ENCODE measurements at regions not wholly inside any gene's neighbourhood (a gene's known extent, or its start where the extent isn't known, plus 50 kb on each side); places are given as distances from the start of the nearest gene placed in this dataset.

DNA sequence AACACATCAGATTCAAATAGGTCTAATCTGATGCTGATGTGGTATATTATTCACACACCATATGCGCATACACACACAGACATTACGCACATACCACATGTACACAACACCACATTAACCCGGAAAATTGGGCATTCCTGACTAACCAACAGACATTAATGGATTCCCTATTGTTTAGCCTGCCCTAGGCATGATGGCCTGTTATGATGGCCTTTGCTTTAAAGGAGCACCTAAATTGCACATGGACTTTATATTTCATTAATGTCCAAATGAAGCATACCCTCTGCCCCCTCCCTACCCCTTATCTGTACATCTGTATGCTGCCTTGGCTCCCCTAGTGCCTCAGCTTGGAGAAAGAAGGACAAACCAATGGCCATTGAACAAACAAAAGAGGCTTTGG is 127.7 kb upstream of the PRLR start:
- H2AFZ ChIP-seq (ENCODE audit: low read length), result no peak overlapping the region
- CTCF ChIA-PET (ENCODE audit: low intra/inter-chr PET ratio, low total read pairs), result no interaction called here
- BruUV-seq (replicated peaks), result no TSS peak

More for the DNA sequence above, 127.7 kb upstream of the PRLR start:
- Histone ChIP-seq H3K4me1 (ENCODE audit: insufficient read depth, low read length) (no peaks in the 10 kb centered on the region; the same call in 1 of the 2 replicates), H4K20me1 (ENCODE audit: insufficient read depth, low read length) (no peaks in the 10 kb centered on the region), H3K36me3 (replicated peaks in 1 of 2; ENCODE audit: control insufficient read depth in 1 of 2, insufficient read depth in 2 of 2, low read length in 2 of 2) (no peaks in the 10 kb centered on the region), H3K27ac (ENCODE audit: extremely low read length, insufficient read depth, low read length) (no peak overlapping the region), H3K27me3 (ENCODE audit: control insufficient read depth in 1 of 2, insufficient read depth in 2 of 2, low read length in 2 of 2) (0 out of 5 replicates have a peak, but pooled peaks cover 0 to 4% of the 10 kb centered on the region in 2 experiments), H3K4me2 (ENCODE audit: low read depth, low read length) (no peak overlapping the region), H3K9ac (ENCODE audit: insufficient read depth, low read depth, low read length) (no peak overlapping the region), H3K79me2 (ENCODE audit: insufficient read depth, low read length) (no peaks in the 10 kb centered on the region), H3K4me3 (replicated peaks in 1 of 3; ENCODE audit: insufficient read depth in 1 of 3, low read depth in 2 of 3, low read length in 3 of 3) (no peak overlapping the region), H3K9me3 (ENCODE audit: low read length) (no peaks in the 10 kb centered on the region)
- ATAC-seq, result no peak
- no peak for TF ChIP-seq EZH2 (conservative IDR thresholded peaks at IDR 0.05; ENCODE audit: low read depth, low read length)
- no peak for TF ChIP-seq NFIC (IDR thresholded peaks at IDR 0.05; ENCODE audit: low read length)
- no peak for TF ChIP-seq CAMTA2 (CRISPR knock-in tag; IDR thresholded peaks at IDR 0.05; ENCODE audit: borderline replicate concordance)
- TF ChIP-seq, protein P1, sequence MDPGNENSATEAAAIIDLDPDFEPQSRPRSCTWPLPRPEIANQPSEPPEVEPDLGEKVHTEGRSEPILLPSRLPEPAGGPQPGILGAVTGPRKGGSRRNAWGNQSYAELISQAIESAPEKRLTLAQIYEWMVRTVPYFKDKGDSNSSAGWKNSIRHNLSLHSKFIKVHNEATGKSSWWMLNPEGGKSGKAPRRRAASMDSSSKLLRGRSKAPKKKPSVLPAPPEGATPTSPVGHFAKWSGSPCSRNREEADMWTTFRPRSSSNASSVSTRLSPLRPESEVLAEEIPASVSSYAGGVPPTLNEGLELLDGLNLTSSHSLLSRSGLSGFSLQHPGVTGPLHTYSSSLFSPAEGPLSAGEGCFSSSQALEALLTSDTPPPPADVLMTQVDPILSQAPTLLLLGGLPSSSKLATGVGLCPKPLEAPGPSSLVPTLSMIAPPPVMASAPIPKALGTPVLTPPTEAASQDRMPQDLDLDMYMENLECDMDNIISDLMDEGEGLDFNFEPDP (CRISPR knock-in tag; conservative IDR thresholded peaks at IDR 0.05), result no peak
- no peak for TF ChIP-seq ZNF343 (CRISPR knock-in tag; IDR thresholded peaks at IDR 0.05)
- TF ChIP-seq MEF2D (CRISPR knock-in tag; IDR thresholded peaks at IDR 0.05), result no peak
- TF ChIP-seq NFATC3 (CRISPR knock-in tag; IDR thresholded peaks at IDR 0.05), result no peak
- no peak for TF ChIP-seq ARNTL (CRISPR knock-in tag; IDR thresholded peaks at IDR 0.05)
- TF ChIP-seq ZNF33B (CRISPR knock-in tag; IDR thresholded peaks at IDR 0.05), result no peak
- no peak for TF ChIP-seq ZNF558 (CRISPR knock-in tag; IDR thresholded peaks at IDR 0.05; ENCODE audit: borderline replicate concordance)
- no peak for TF ChIP-seq ZNF180 (CRISPR knock-in tag; IDR thresholded peaks at IDR 0.05; ENCODE audit: borderline replicate concordance, low read depth)
- TF ChIP-seq, protein P2, sequence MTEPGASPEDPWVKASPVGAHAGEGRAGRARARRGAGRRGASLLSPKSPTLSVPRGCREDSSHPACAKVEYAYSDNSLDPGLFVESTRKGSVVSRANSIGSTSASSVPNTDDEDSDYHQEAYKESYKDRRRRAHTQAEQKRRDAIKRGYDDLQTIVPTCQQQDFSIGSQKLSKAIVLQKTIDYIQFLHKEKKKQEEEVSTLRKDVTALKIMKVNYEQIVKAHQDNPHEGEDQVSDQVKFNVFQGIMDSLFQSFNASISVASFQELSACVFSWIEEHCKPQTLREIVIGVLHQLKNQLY (CRISPR knock-in tag; IDR thresholded peaks at IDR 0.05), result no peak
- no peak for TF ChIP-seq RFXAP (CRISPR knock-in tag; IDR thresholded peaks at IDR 0.05; ENCODE audit: borderline replicate concordance)
- TF ChIP-seq, protein P3, sequence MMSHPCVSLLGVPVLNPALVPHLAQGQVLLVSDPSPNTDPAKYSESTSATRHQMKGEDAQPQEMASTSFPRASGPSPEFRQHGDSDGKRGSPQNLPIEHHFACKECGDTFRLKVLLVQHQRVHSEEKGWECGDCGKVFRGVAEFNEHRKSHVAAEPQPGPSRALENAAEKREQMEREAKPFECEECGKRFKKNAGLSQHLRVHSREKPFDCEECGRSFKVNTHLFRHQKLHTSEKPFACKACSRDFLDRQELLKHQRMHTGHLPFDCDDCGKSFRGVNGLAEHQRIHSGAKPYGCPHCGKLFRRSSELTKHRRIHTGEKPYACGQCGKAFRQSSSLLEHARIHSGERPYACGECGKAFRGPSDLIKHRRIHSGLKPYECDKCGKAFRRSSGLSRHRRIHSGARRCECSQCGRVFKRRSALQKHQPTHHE (CRISPR knock-in tag; IDR thresholded peaks at IDR 0.05; ENCODE audit: borderline replicate concordance), result no peak
- TF ChIP-seq ZNF20 (CRISPR knock-in tag; IDR thresholded peaks at IDR 0.05), result no peak
- no peak for TF ChIP-seq SRSF1 (optimal IDR thresholded peaks at IDR 0.05; ENCODE audit: low read depth, low read length)
- TF ChIP-seq, protein P4, sequence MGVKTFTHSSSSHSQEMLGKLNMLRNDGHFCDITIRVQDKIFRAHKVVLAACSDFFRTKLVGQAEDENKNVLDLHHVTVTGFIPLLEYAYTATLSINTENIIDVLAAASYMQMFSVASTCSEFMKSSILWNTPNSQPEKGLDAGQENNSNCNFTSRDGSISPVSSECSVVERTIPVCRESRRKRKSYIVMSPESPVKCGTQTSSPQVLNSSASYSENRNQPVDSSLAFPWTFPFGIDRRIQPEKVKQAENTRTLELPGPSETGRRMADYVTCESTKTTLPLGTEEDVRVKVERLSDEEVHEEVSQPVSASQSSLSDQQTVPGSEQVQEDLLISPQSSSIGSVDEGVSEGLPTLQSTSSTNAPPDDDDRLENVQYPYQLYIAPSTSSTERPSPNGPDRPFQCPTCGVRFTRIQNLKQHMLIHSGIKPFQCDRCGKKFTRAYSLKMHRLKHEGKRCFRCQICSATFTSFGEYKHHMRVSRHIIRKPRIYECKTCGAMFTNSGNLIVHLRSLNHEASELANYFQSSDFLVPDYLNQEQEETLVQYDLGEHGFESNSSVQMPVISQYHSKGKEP (CRISPR knock-in tag; IDR thresholded peaks at IDR 0.05), result no peak
- POLR2A ChIA-PET, result no interaction called here
- no peak for FAIRE-seq
- intact Hi-C loops (cut with micrococcal nuclease; ENCODE audit: unreplicated experiment) (no loop called here), in situ Hi-C loops (cut with HindIII; ENCODE audit: extremely low pct_ligation_motif_present, low pct_unique_long_range_greater_than_20kb) (no loop called here)
- 75% methylated on average over 3 of the region's 3 CpGs for WGBS (ENCODE audit: low lambda C conversion rate)
- DNase-seq (ENCODE audit: low spot score), result no peak

Data from HepG2 (cell line).